A204.1 (cell line): ENCODE measurements at regions not wholly inside any gene's neighbourhood (a gene's known extent, or its start where the extent isn't known, plus 50 kb on each side); places are given as distances from the start of the nearest gene placed in this dataset.
A peak's percentile ranks its signal among the peaks of the same experiment; 100 is the strongest.
"Not testable (repeated sequence)": the region's sequence is repeated elsewhere in the genome, so short reads cannot be mapped to it uniquely, and the experiment has no call there.

Experiments
- FAIRE-seq: peaks from 2 replicates; lab custom pipeline; 2012; peaks lifted over from hg19 to GRCh38; lab: Jason Lieb, UNC

DNA sequence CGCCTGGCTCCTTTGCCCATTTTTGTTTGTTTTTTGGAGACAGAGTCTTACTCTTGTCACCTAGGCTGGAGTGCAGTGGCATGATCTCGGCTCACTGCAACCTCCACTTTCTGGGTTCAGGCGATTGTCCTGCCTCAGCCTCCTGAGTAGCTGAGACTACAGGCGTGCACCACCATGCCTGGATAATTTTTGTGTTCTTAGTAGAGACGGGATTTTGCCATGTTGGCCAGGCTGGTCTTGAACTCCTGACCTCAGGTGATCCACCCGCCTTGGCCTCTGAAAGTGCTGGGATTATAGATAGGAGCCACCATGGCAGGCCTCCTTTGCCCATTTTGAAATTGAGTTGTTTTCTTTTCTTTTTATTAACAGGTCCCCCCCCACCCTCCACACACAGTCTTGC is 89.4 kb upstream of the TPTE start:
- not testable (repeated sequence) for FAIRE-seq

- FAIRE-seq: not testable (repeated sequence)
Measured at GRCh38 chr21:10432456-10432855, 88.9 kb upstream of the TPTE start.

- not testable (repeated sequence) for FAIRE-seq
Measured at GRCh38 chr21:10437977-10438376, 83.4 kb upstream of the TPTE start.

DNA sequence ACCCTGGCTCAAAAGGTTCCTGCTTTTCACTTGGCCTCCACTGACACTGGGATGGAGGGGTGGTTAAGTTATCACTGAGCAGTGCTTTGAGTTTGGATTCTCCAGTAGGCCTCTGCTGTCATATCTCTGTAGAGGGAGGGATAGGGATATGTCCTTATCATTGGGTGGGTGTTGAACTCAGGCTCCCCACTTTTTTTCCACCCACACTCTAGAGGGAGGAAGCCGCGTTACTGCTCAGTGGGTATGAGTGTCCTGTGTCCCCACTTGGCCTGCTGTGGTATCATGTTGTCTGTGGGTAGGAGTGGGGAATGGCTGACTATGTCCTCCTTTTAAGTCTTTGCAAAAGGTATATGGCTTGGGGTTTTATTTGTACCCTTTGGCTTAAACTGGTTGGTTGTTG is 80.7 kb upstream of the TPTE start:
- not testable (repeated sequence) for FAIRE-seq

DNA sequence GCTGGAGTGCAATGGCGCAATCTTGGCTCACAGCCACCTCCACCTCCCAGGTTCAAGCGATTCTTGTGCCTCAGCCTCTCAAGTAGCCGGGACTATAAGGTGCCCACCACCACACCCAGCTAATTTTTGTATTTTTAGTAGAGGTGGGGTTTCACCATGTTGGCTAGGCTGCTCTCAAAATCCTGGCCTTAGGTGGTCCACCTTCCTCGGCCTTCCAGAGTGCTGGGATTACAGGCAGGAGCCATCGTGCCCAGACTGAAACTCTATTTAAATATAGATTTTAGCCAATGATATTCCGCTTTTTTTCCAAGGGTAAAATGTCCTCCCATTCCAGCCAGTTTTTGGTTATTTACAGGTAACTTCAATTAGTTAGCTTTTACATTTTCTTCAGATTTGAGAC is 79.4 kb upstream of the TPTE start:
- FAIRE-seq: not testable (repeated sequence)

GRCh38 chr21:10445685-10446084 is 75.7 kb upstream of the TPTE start:
- peak; percentile 37 for FAIRE-seq

- not testable (repeated sequence) for FAIRE-seq
Measured at GRCh38 chr21:10449451-10449850, 71.9 kb upstream of the TPTE start.

GRCh38 chr21:10451274-10451673 is 70.1 kb upstream of the TPTE start:
- FAIRE-seq: not testable (repeated sequence)

GRCh38 chr21:10457765-10458164 is 63.6 kb upstream of the TPTE start:
- FAIRE-seq: peak; percentile 27

- FAIRE-seq: not testable (repeated sequence)
Measured at GRCh38 chr21:10460957-10461356, 60.4 kb upstream of the TPTE start.

DNA sequence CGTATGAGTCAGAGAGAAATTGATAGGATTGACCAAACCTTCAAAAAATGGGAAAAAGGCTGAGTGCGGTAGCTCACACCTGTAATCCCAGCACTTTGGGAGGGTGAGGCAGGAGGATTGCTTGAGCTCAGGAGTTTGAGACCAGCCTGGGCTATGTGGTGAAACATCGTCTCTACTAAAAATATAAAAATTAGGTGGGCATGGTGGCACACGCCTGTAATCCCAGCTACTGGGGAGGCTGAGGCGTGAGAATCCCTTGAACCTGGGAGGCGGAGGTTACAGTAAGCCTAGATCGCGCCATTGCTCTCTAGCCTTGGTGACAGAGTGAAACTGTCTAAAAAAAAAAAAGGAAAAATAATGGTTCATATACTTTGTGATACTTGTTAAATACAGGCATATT is 59.9 kb upstream of the TPTE start:
- not testable (repeated sequence) for FAIRE-seq

- peak; percentile 84 for FAIRE-seq
Measured at GRCh38 chr21:10463156-10463555, 58.2 kb upstream of the TPTE start.

- no peak for FAIRE-seq
Measured at GRCh38 chr21:10464975-10465374, 56.4 kb upstream of the TPTE start.

DNA sequence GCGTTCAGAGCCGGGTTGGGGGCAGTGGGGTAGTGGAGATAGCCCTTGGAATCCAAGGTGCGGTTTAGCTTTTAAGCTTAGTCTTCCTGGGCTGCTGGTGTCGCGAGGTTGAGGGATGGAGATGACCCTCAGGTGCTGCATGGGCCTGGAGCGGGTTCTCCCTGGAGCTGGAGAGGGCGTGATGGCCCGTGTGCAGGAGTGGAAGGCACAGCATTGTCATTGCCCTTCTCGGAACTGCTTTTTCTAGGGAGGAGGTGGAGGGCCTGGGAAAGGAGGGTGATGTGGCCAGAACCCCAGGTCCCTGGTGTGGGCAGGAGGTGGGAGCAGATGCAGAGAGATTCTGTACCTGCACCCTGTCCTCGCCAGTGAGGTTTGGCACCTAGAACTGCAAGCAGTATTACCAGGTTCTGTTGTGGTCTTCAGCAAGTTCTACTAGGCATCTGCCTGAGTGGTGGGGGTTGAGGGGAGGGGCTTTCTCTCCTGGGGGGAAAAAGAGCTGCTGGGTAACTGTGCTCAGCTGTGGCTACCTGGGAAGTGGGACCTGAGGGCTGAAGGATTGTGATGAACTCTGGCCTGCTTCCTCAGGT is 55.8 kb upstream of the TPTE start:
- not testable (repeated sequence) for FAIRE-seq

- FAIRE-seq: peak; percentile 94
Measured at GRCh38 chr21:10466200-10466599, 55.2 kb upstream of the TPTE start.
